ENCODE measurements at regions not wholly inside any gene's neighbourhood (a gene's known extent, or its start where the extent isn't known, plus 50 kb on each side); places are given as distances from the start of the nearest gene placed in this dataset.

- no peaks in the 10 kb centered on the region for H3F3A ChIP-seq (replicated peaks; ENCODE audit: insufficient read depth)
- 47% methylated on average over 4 of the region's 4 CpGs for WGBS (ENCODE audit: low lambda C conversion rate)
- H2AFZ ChIP-seq (ENCODE audit: low read depth), result no peak overlapping the region
- H3K79me2 ChIP-seq (ENCODE audit: insufficient read depth), result no peaks in the 10 kb centered on the region
- no peak overlapping the region for H3K9ac ChIP-seq
- peaks cover 0 to 3% of the 10 kb centered on the region in 2 experiments; a peak in 1 of 4 replicates for H3K4me1 ChIP-seq (ENCODE audit: control insufficient read depth in 1 of 2, insufficient read depth in 2 of 2, low read depth in 1 of 2, low read length in 1 of 2)
- CTCF ChIA-PET, result no interaction called here
- H3K4me2 ChIP-seq, result no peak overlapping the region
- no peaks in the 10 kb centered on the region for H3K27me3 ChIP-seq (ENCODE audit: insufficient read depth)
- POLR2A ChIA-PET, result no interaction called here
- no peaks in the 10 kb centered on the region for H3K9me3 ChIP-seq
- H4K20me1 ChIP-seq (ENCODE audit: insufficient read depth), result no peaks in the 10 kb centered on the region
- H3K9me2 ChIP-seq, result no peaks in the 10 kb centered on the region
- H3K36me3 ChIP-seq (replicated peaks in 1 of 2; ENCODE audit: control insufficient read depth in 1 of 2, insufficient read depth in 2 of 2, low read length in 1 of 2), result no peaks in the 10 kb centered on the region
- DNase-seq, result no peak
- H3K27ac ChIP-seq (ENCODE audit: low read depth in 2 of 2, low read length in 1 of 2), result no peak overlapping the region
- TF ChIP-seq TCF12 (IDR thresholded peaks at IDR 0.05) (no peak), EZH2phosphoT487 (IDR thresholded peaks at IDR 0.05; ENCODE audit: borderline replicate concordance, low read depth) (no peak), YY1 (IDR thresholded peaks at IDR 0.05; ENCODE audit: low read depth) (no peak), MAX (IDR thresholded peaks at IDR 0.05; ENCODE audit: low read depth) (no peak), ELF1 (IDR thresholded peaks at IDR 0.05) (no peak), CTCF (IDR thresholded peaks at IDR 0.05) (no peak), SMC3 (IDR thresholded peaks at IDR 0.05; ENCODE audit: low read depth, low read length) (no peak), TAF1 (IDR thresholded peaks at IDR 0.05; ENCODE audit: borderline replicate concordance, low read depth, low read length) (no peak), RCOR1 (IDR thresholded peaks at IDR 0.05; ENCODE audit: low read length) (no peak), POLR2AphosphoS5 (IDR thresholded peaks at IDR 0.05; ENCODE audit: low read depth, low read length) (no peak), FOXM1 (IDR thresholded peaks at IDR 0.05; ENCODE audit: low read depth) (no peak), ZBTB33 (IDR thresholded peaks at IDR 0.05; ENCODE audit: borderline replicate concordance, low read depth) (no peak), EP300 (IDR thresholded peaks at IDR 0.05; ENCODE audit: borderline replicate concordance in 1 of 2, low read depth in 1 of 2, low read length in 1 of 2) (no peak), RXRA (IDR thresholded peaks at IDR 0.05; ENCODE audit: borderline replicate concordance, low read depth) (no peak), SIN3A (IDR thresholded peaks at IDR 0.05; ENCODE audit: borderline replicate concordance, low read depth, low read length) (no peak)
- TF ChIP-seq, protein P1, sequence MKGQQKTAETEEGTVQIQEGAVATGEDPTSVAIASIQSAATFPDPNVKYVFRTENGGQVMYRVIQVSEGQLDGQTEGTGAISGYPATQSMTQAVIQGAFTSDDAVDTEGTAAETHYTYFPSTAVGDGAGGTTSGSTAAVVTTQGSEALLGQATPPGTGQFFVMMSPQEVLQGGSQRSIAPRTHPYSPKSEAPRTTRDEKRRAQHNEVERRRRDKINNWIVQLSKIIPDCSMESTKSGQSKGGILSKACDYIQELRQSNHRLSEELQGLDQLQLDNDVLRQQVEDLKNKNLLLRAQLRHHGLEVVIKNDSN (IDR thresholded peaks at IDR 0.05; ENCODE audit: borderline replicate concordance, low read depth), result no peak
- no peak overlapping the region for H3K4me3 ChIP-seq (ENCODE audit: low read depth in 2 of 2, low read length in 1 of 2)
Measured at GRCh38 chr1:58063095-58063494, 483.4 kb downstream of the OMA1 start.

All from SK-N-SH (cell line).